Thymus (tissue), 11 donors: ENCODE measurements at regions not wholly inside any gene's neighbourhood (a gene's known extent, or its start where the extent isn't known, plus 50 kb on each side); places are given as distances from the start of the nearest gene placed in this dataset.
"Not testable (repeated sequence)": the region's sequence is repeated elsewhere in the genome, so short reads cannot be mapped to it uniquely, and the experiment has no call there.

Source experiments
- DNase-seq, 9 donors: peaks; one replicate each; pipeline ENCODE4 v3.0.0-alpha.2; 2013; ENCODE audit warnings: low spot score in 9 of 9, low read depth in 6 of 9, missing footprints in 1 of 9
- H3K27ac ChIP-seq, 2 donors: one replicate each; pipeline ENCODE4 v1.5.1; 2013; ENCODE audit warnings: control low read depth in 1 of 2, low read depth in 1 of 2, low read length in 1 of 2, mild to moderate bottlenecking in 1 of 2, moderate library complexity in 1 of 2
- H3K27me3 ChIP-seq, 2 donors: one replicate each; pipeline ENCODE4 v1.5.1; 2013; ENCODE audit warnings: low read length in 1 of 2; ENCODE audit not compliant: control insufficient read depth in 2 of 2, insufficient read depth in 1 of 2
- H3K36me3 ChIP-seq, 2 donors: one replicate each; pipeline ENCODE4 v1.5.1; 2013; ENCODE audit warnings: low read length in 1 of 2, mild to moderate bottlenecking in 1 of 2, moderate library complexity in 1 of 2; ENCODE audit not compliant: control insufficient read depth in 2 of 2, insufficient read depth in 2 of 2
- H3K4me1 ChIP-seq, 2 donors: one replicate each; pipeline ENCODE4 v1.5.1; 2013; ENCODE audit warnings: low read length in 2 of 2; ENCODE audit not compliant: control insufficient read depth in 2 of 2, insufficient read depth in 2 of 2
- H3K4me3 ChIP-seq, 2 donors: one replicate each; pipeline ENCODE4 v1.5.1; 2013; ENCODE audit warnings: low read length in 2 of 2, control low read depth in 1 of 2, mild to moderate bottlenecking in 1 of 2
- H3K9me3 ChIP-seq, 2 donors: one replicate each; pipeline ENCODE4 v1.5.1; 2013; ENCODE audit warnings: low read length in 1 of 2, mild to moderate bottlenecking in 1 of 2; ENCODE audit not compliant: control insufficient read depth in 2 of 2, insufficient read depth in 1 of 2
- WGBS: extraction: QIAGEN DNeasy Blood & Tissue Kit; methylation state at CpG from one replicate; pipeline ENCODE4 v1.1.7; 2013; 5-methylcytosine and 5-hydroxymethylcytosine counted together
- donor health status: healthy.

GRCh38 chr14:106642971-106643370, 1116.6 kb downstream of the TMEM121 start:
- H3K27me3 ChIP-seq, H3K36me3 ChIP-seq, H3K27ac ChIP-seq, H3K9me3 ChIP-seq, H3K4me3 ChIP-seq, DNase-seq: not testable (repeated sequence)
- WGBS = 62% methylated on average over 6 of the region's 6 CpGs
- H3K4me1 ChIP-seq = peaks cover under 1 to 15% of the 10 kb centered on the region in 2 donors

GRCh38 chr14:106648874-106649273, 1122.5 kb downstream of the TMEM121 start:
- 72% methylated on average over 2 of the region's 2 CpGs for WGBS
- H3K36me3 ChIP-seq, H3K9me3 ChIP-seq, H3K27ac ChIP-seq, H3K4me3 ChIP-seq, DNase-seq, H3K27me3 ChIP-seq: not testable (repeated sequence)
- H3K4me1 ChIP-seq = peaks cover 16 to 31% of the 10 kb centered on the region in 2 donors

- H3K27ac ChIP-seq = peak overlapping the region in 1 of 2 donors; percentile 75
- H3K36me3 ChIP-seq = no peaks in the 10 kb centered on the region
- no peaks in the 10 kb centered on the region for H3K27me3 ChIP-seq
- H3K4me3 ChIP-seq = no peak overlapping the region
- DNase-seq = peak in 1 of 9 donors; percentile 54
- H3K9me3 ChIP-seq = no peaks in the 10 kb centered on the region
- peaks cover 16 to 35% of the 10 kb centered on the region in 2 donors for H3K4me1 ChIP-seq
- 0% methylated on average over 1 of the region's 1 CpG for WGBS
These were observed 1124.6 kb downstream of the TMEM121 start for GRCh38 chr14:106651016-106651415.

DNA sequence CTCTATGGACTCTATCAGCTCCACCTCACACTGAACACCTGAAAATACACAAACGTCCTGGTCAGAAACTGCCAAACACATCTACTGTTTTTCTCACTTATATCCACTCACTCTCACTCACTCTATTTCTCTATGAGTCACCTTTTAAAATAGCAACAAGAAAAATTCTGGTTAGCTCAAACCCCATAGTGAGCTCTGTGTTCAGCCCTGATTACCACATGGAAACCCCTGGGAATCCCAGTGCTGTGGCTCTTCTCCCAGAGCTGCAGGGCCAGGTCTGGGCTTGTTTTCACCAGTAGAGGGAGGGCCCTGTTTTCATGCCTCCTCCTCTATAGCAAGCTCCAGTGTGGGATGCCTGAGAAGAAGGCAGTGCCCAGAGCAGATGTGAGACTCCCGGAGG, 1126.1 kb downstream of the TMEM121 start:
- Histone ChIP-seq H3K9me3 (no peaks in the 10 kb centered on the region), H3K36me3 (no peaks in the 10 kb centered on the region), H3K27ac (no peak overlapping the region), H3K4me3 (no peak overlapping the region), H3K4me1 (peaks cover 21 to 50% of the 10 kb centered on the region in 2 donors), H3K27me3 (no peaks in the 10 kb centered on the region)
- no peak for DNase-seq
- WGBS = 68% methylated on average over 2 of the region's 2 CpGs

- 25% methylated on average over 8 of the region's 8 CpGs for WGBS
- H3K4me1 ChIP-seq = peaks cover 20 to 60% of the 10 kb centered on the region in 2 donors
- no peaks in the 10 kb centered on the region for H3K27me3 ChIP-seq
- H3K36me3 ChIP-seq = no peaks in the 10 kb centered on the region
- H3K9me3 ChIP-seq = no peaks in the 10 kb centered on the region
- peak overlapping the region in 1 of 2 donors; percentile 95 for H3K27ac ChIP-seq
- DNase-seq = peak in 7 of 9 donors; percentile 36 to 85 (median 70)
- no peak overlapping the region for H3K4me3 ChIP-seq
These were observed 1131.1 kb downstream of the TMEM121 start for GRCh38 chr14:106657460-106657859.

- Histone ChIP-seq H3K27ac (peak overlapping the region; percentile 70 to 77), H3K4me1 (peaks cover 21 to 62% of the 10 kb centered on the region in 2 donors)
- 29% methylated on average over 7 of the region's 7 CpGs for WGBS
- DNase-seq = peak in 1 of 9 donors; percentile 66
- not testable (repeated sequence) for H3K27me3 ChIP-seq, H3K9me3 ChIP-seq, H3K36me3 ChIP-seq, H3K4me3 ChIP-seq
These were observed 1131.9 kb downstream of the TMEM121 start for GRCh38 chr14:106658066-106658860.

GRCh38 chr14:106661561-106661960, 1135.2 kb downstream of the TMEM121 start:
- peak overlapping the region in 1 of 2 donors; percentile 79 for H3K27ac ChIP-seq
- DNase-seq = peak; percentile 29 to 90 (median 68)
- not testable (repeated sequence) for H3K4me3 ChIP-seq, H3K9me3 ChIP-seq, H3K27me3 ChIP-seq, H3K36me3 ChIP-seq
- WGBS = 9% methylated on average over 4 of the region's 4 CpGs
- peaks cover 27 to 71% of the 10 kb centered on the region in 2 donors for H3K4me1 ChIP-seq

GRCh38 chr14:106662936-106663550, 1136.7 kb downstream of the TMEM121 start:
- no peaks in the 10 kb centered on the region for H3K36me3 ChIP-seq
- peak overlapping the region; percentile 42 to 79 for H3K27ac ChIP-seq
- 56% methylated on average over 3 of the region's 3 CpGs for WGBS
- peaks cover 19 to 60% of the 10 kb centered on the region in 2 donors for H3K4me1 ChIP-seq
- H3K9me3 ChIP-seq = peaks cover 0 to 6% of the 10 kb centered on the region in 2 donors
- H3K27me3 ChIP-seq = no peaks in the 10 kb centered on the region
- peak in 1 of 9 donors; percentile 52 for DNase-seq
- no peak overlapping the region for H3K4me3 ChIP-seq

GRCh38 chr14:106663805-106664410, 1137.5 kb downstream of the TMEM121 start:
- not testable (repeated sequence) for DNase-seq, H3K4me3 ChIP-seq
- 77% methylated on average over 17 of the region's 19 CpGs for WGBS

More at GRCh38 chr14:106663805-106664410, 1137.5 kb downstream of the TMEM121 start:
- not testable (repeated sequence) for H3K9me3 ChIP-seq, H3K27me3 ChIP-seq, H3K36me3 ChIP-seq
- H3K4me1 ChIP-seq = peaks cover 18 to 55% of the 10 kb centered on the region in 2 donors
- H3K27ac ChIP-seq = peak overlapping the region in 1 of 2 donors; percentile 79
